HG03521 (cell line): ENCODE measurements at regions not wholly inside any gene's neighbourhood (a gene's known extent, or its start where the extent isn't known, plus 50 kb on each side); places are given as distances from the start of the nearest gene placed in this dataset.
"Not testable (repeated sequence)": the region's sequence is repeated elsewhere in the genome, so short reads cannot be mapped to it uniquely, and the experiment has no call there.

Experiments used
- ATAC-seq: cut with Tn5 transposase; IDR thresholded peaks from one replicate; pipeline ENCODE4 v1.9.1; 2021; ENCODE audit warnings: mild to moderate bottlenecking, moderate library complexity; ENCODE audit not compliant: unreplicated experiment

GRCh38 chr3:110900576-110900975 lies 171.0 kb upstream of the NECTIN3 start:
- ATAC-seq = no peak

GRCh38 chr3:110901536-110901935 lies 170.1 kb upstream of the NECTIN3 start:
- ATAC-seq = no peak

- no peak for ATAC-seq
Measured at GRCh38 chr3:110902453-110903085, 169.0 kb upstream of the NECTIN3 start.

- ATAC-seq = no peak
Measured at GRCh38 chr3:110903771-110904519, 167.7 kb upstream of the NECTIN3 start.

GRCh38 chr3:110904520-110904890 lies 167.1 kb upstream of the NECTIN3 start:
- no peak for ATAC-seq

GRCh38 chr3:110905121-110905520 lies 166.5 kb upstream of the NECTIN3 start:
- no peak for ATAC-seq

GRCh38 chr3:110909839-110910238 lies 161.8 kb upstream of the NECTIN3 start:
- no peak for ATAC-seq

GRCh38 chr3:110910346-110910955 lies 161.2 kb upstream of the NECTIN3 start:
- ATAC-seq = no peak

- ATAC-seq = no peak
Measured at GRCh38 chr3:110918963-110919362, 152.7 kb upstream of the NECTIN3 start.

- ATAC-seq = no peak
Measured at GRCh38 chr3:110925798-110926197, 145.8 kb upstream of the NECTIN3 start.

GRCh38 chr3:110928016-110928662 lies 143.5 kb upstream of the NECTIN3 start:
- ATAC-seq = no peak

GRCh38 chr3:110929816-110930215 lies 141.8 kb upstream of the NECTIN3 start:
- no peak for ATAC-seq

- ATAC-seq = no peak
Measured at GRCh38 chr3:110932567-110932966, 139.0 kb upstream of the NECTIN3 start.

- ATAC-seq = no peak
Measured at GRCh38 chr3:110933821-110934426, 137.7 kb upstream of the NECTIN3 start.

GRCh38 chr3:110938629-110939028 lies 133.0 kb upstream of the NECTIN3 start:
- no peak for ATAC-seq

GRCh38 chr3:110940055-110940454 lies 131.6 kb upstream of the NECTIN3 start:
- no peak for ATAC-seq

GRCh38 chr3:110944782-110945181 lies 126.8 kb upstream of the NECTIN3 start:
- ATAC-seq = no peak

GRCh38 chr3:110946810-110947209 lies 124.8 kb upstream of the NECTIN3 start:
- no peak for ATAC-seq

GRCh38 chr3:110949194-110949593 lies 122.4 kb upstream of the NECTIN3 start:
- ATAC-seq = not testable (repeated sequence)

- no peak for ATAC-seq
Measured at GRCh38 chr3:110955301-110955880, 116.2 kb upstream of the NECTIN3 start.

- ATAC-seq = no peak
Measured at GRCh38 chr3:110956081-110956480, 115.5 kb upstream of the NECTIN3 start.
